Fibroblast of mammary gland (primary cell): ENCODE measurements at regions not wholly inside any gene's neighbourhood (a gene's known extent, or its start where the extent isn't known, plus 50 kb on each side); places are given as distances from the start of the nearest gene placed in this dataset.

Experiments
- DNase-seq: peaks from one replicate; pipeline ENCODE4 v3.0.0-alpha.2; 2010; ENCODE audit warnings: low read depth
- H3K4me3 ChIP-seq: 2 replicates; pipeline ENCODE4 v1.5.1; 2011; ENCODE audit warnings: low read depth, mild to moderate bottlenecking, low read length, moderate library complexity; ENCODE audit not compliant: control insufficient read depth
- CTCF ChIP-seq: conservative IDR thresholded peaks from 2 replicates; pipeline ENCODE4 v1.5.1; 2011; ENCODE audit warnings: low read depth, low read length, inconsistent platforms; ENCODE audit not compliant: control insufficient read depth, insufficient read depth

- H3K4me3 ChIP-seq: no peak overlapping the region
Measured at GRCh38 chr14:27056586-27056985, 458.8 kb upstream of the NOVA1 start.

GRCh38 chr14:27061299-27061698 lies 463.5 kb upstream of the NOVA1 start:
- TF ChIP-seq CTCF: no peak
- DNase-seq: no peak
- H3K4me3 ChIP-seq: no peak overlapping the region

More at GRCh38 chr14:27056586-27056985, 458.8 kb upstream of the NOVA1 start:
- DNase-seq: no peak
- TF ChIP-seq CTCF: no peak

- DNase-seq: no peak
- H3K4me3 ChIP-seq: no peak overlapping the region
- no peak for TF ChIP-seq CTCF
Measured at GRCh38 chr14:27063959-27064358, 466.1 kb upstream of the NOVA1 start.

- no peak for TF ChIP-seq CTCF
- H3K4me3 ChIP-seq: no peak overlapping the region
- DNase-seq: no peak
Measured at GRCh38 chr14:27065886-27066285, 468.1 kb upstream of the NOVA1 start.

GRCh38 chr14:27067961-27068360 lies 470.1 kb upstream of the NOVA1 start:
- no peak overlapping the region for H3K4me3 ChIP-seq
- no peak for DNase-seq
- no peak for TF ChIP-seq CTCF

GRCh38 chr14:27072589-27072988 lies 474.8 kb upstream of the NOVA1 start:
- H3K4me3 ChIP-seq: no peak overlapping the region
- no peak for TF ChIP-seq CTCF
- no peak for DNase-seq

- no peak for TF ChIP-seq CTCF
- no peak overlapping the region for H3K4me3 ChIP-seq
- no peak for DNase-seq
Measured at GRCh38 chr14:27075503-27075902, 477.7 kb upstream of the NOVA1 start.
